Bone marrow (tissue), 2 donors: ENCODE measurements at regions not wholly inside any gene's neighbourhood (a gene's known extent, or its start where the extent isn't known, plus 50 kb on each side); places are given as distances from the start of the nearest gene placed in this dataset.

Source experiments
- DNase-seq, 2 donors: peaks; one replicate each; lab custom pipeline; 2025; lab: John Stamatoyannopoulos, UW

GRCh38 chr3:161156936-161157335 lies 51.8 kb upstream of the B3GALNT1 start:
- no peak for DNase-seq

GRCh38 chr3:161161603-161162002 lies 56.5 kb upstream of the B3GALNT1 start:
- no peak for DNase-seq

DNA sequence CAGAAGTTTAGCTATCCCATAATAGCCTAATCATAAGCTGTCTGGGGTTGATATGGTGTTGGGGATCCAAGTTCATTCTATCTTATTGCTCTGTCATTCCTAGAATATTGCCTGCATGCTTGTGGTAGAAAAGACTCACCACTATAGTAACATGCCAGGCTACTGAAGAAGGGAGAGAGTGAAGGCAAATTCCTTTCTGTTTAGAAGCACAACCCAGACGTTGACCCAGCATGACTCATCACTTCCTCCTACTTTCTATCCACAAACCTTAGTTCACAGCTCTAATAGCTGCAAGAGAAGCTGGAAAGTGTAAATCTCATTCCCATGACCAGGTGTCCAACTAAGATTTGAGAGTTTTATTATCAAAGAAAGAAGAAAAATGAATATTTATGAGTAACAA lies 57.8 kb upstream of the NMD3 start:
- peak in 1 of 2 donors; percentile 66 for DNase-seq

DNA sequence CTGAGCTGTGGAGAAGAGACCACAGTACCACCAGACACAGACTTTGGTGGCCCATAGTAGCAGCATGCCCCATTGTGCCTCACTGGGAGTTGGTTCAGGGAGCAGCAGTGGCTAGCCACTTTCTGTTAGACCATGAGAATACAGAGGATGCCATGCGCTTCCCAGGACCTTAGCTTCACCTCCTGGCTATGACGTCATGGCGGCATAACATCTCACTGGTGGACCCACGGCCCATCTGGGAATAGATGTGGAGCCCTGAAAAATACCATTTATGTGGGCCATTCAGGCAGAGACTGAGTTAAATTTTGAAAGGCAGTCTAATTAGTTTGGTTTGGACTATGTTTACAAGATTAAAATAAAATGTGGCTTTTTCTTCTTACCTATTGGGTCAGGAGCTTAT lies 55.1 kb upstream of the NMD3 start:
- DNase-seq: no peak

GRCh38 chr3:161171113-161171512 lies 50.0 kb upstream of the NMD3 start:
- DNase-seq: no peak
